Osteocyte (in vitro differentiated cells): ENCODE measurements at regions not wholly inside any gene's neighbourhood (a gene's known extent, or its start where the extent isn't known, plus 50 kb on each side); places are given as distances from the start of the nearest gene placed in this dataset.

Experiments used
- DNase-seq: peaks from one replicate; pipeline ENCODE4 v3.0.0; 2021; ENCODE audit warnings: mixed read lengths; ENCODE audit not compliant: unreplicated experiment; ENCODE audit errors: extremely low spot score
- H3K27ac Mint-ChIP-seq: one replicate; pipeline ENCODE4 v1.8.0; 2021; ENCODE audit warnings: mild to moderate bottlenecking, mixed read lengths; ENCODE audit not compliant: unreplicated experiment
- H3K27me3 Mint-ChIP-seq: one replicate; pipeline ENCODE4 v1.8.0; 2021; ENCODE audit warnings: mixed read lengths; ENCODE audit not compliant: unreplicated experiment
- H3K36me3 Mint-ChIP-seq: one replicate; pipeline ENCODE4 v1.8.0; 2021; ENCODE audit warnings: mixed read lengths; ENCODE audit not compliant: unreplicated experiment
- H3K4me1 Mint-ChIP-seq: one replicate; pipeline ENCODE4 v1.8.0; 2021; ENCODE audit warnings: mixed read lengths; ENCODE audit not compliant: unreplicated experiment
- H3K4me3 Mint-ChIP-seq: one replicate; pipeline ENCODE4 v1.8.0; 2021; ENCODE audit warnings: mild to moderate bottlenecking, moderate library complexity, mixed read lengths; ENCODE audit not compliant: unreplicated experiment
- H3K9me3 Mint-ChIP-seq: one replicate; pipeline ENCODE4 v1.8.0; 2021; ENCODE audit warnings: mixed read lengths; ENCODE audit not compliant: unreplicated experiment
- CTCF ChIP-seq: fragments of 200-600 bp; sonication (generic); IDR thresholded peaks from 2 replicates; pipeline ENCODE4 v1.5.0; 2021; ENCODE audit warnings: antibody characterized with exemption, mild to moderate bottlenecking, moderate library complexity

DNA sequence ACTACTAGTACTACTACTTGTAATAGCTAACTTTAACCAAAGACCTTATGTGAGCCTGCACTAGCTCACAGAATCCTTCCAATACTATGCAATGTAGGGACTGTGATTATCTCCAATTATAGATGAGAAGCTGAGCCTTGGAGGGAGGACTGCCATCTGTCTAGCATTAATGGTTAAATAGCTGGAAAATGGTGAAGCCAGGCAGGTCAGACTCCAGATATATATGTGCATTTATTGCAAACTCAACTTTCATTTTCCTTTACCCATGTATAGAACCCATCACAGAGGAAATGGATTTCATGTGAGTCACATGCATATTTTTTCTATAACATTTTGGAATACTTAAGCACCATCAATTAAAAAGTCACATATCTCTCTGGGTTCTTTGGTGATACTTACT, 229.9 kb downstream of the BCAS1 start:
- DNase-seq, result no peak
- H3K27me3 Mint-ChIP-seq, result no peaks in the 10 kb centered on the region
- peaks cover 8% of the 10 kb centered on the region for H3K4me1 Mint-ChIP-seq
- no peak overlapping the region for H3K4me3 Mint-ChIP-seq
- no peaks in the 10 kb centered on the region for H3K36me3 Mint-ChIP-seq
- H3K9me3 Mint-ChIP-seq, result no peaks in the 10 kb centered on the region
- TF ChIP-seq CTCF, result no peak
- H3K27ac Mint-ChIP-seq, result no peak overlapping the region

DNA sequence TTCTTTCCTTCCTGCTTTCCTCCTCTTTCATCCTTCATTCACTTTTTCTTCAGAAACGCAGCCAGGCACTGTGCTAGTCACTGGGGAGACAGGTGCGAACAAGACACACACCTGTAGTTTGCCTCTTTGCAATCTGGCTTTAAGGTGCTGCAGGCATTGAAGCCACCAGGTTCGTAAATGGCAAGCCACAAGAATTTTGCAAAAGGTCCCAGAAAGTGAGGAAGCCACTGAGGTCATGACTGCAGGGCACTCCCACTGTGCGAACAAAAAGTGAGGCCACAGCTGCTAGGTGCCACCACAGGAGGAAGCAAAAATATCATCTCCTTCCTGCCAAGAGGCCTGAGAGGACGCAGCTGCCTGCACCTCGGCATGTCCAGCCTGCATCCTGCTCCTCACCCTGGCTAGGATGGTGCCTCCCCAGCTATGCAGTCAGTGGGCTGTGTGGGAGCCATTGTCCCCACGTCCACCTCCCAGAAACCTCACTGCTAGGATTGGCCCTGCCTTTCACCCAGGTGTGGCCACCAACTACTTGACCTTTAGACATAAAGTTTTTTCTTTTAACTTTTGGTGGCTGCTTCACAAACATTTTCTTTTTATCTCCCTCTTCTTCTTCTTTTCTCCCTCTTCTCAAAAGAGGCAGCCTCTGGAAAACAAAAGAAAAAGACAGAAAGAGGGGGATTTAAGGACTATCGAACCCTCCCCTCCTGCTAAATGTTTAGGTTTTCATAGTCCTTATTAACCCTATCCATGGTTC, 230.8 kb downstream of the BCAS1 start:
- no peak for DNase-seq
- Mint-ChIP-seq H3K27me3 (no peaks in the 10 kb centered on the region), H3K4me3 (no peak overlapping the region), H3K36me3 (no peaks in the 10 kb centered on the region), H3K27ac (no peak overlapping the region), H3K4me1 (peaks cover 6% of the 10 kb centered on the region), H3K9me3 (no peaks in the 10 kb centered on the region)
- no peak for TF ChIP-seq CTCF

GRCh38 chr20:53838311-53838868, 232.0 kb downstream of the BCAS1 start:
- TF ChIP-seq CTCF, result no peak
- Mint-ChIP-seq H3K36me3 (no peaks in the 10 kb centered on the region), H3K4me3 (no peak overlapping the region), H3K9me3 (no peaks in the 10 kb centered on the region), H3K27me3 (no peaks in the 10 kb centered on the region), H3K27ac (no peak overlapping the region), H3K4me1 (peaks cover 17% of the 10 kb centered on the region)
- DNase-seq, result no peak

- H3K36me3 Mint-ChIP-seq, result no peaks in the 10 kb centered on the region
- TF ChIP-seq CTCF, result no peak
- no peak overlapping the region for H3K27ac Mint-ChIP-seq
- H3K4me3 Mint-ChIP-seq, result no peak overlapping the region
- peaks cover 18% of the 10 kb centered on the region for H3K4me1 Mint-ChIP-seq
- no peaks in the 10 kb centered on the region for H3K9me3 Mint-ChIP-seq
- no peaks in the 10 kb centered on the region for H3K27me3 Mint-ChIP-seq
- DNase-seq, result no peak
Measured at GRCh38 chr20:53837126-53837826, 233.1 kb downstream of the BCAS1 start.

- Mint-ChIP-seq H3K36me3 (no peaks in the 10 kb centered on the region), H3K4me1 (peaks cover 34% of the 10 kb centered on the region), H3K27ac (no peak overlapping the region), H3K9me3 (no peaks in the 10 kb centered on the region), H3K27me3 (no peaks in the 10 kb centered on the region), H3K4me3 (no peak overlapping the region)
- no peak for TF ChIP-seq CTCF
- no peak for DNase-seq
Measured at GRCh38 chr20:53834749-53835148, 235.6 kb downstream of the BCAS1 start.
